ENCODE measurements at regions not wholly inside any gene's neighbourhood (a gene's known extent, or its start where the extent isn't known, plus 50 kb on each side); places are given as distances from the start of the nearest gene placed in this dataset.

DNA sequence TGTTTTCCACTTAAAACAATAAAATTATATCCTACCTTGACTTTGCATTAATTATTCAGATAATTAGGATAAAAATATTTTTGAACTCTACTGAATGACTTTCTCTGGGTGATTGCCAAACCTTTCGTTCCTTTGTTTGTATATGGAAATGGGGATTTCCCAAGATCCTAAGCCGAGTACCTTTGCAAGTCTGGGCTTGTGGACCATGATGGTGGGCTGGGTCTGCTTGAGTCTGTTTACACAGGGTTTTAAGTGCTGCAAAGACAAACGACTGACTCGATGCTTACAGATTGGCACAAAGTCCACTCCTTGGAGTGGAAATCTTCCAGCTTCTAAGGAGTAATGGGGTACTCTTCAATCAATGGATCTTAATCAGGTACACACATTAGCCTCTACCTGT is 659.5 kb downstream of the TSN start:
- TF ChIP-seq BRCA1 (IDR thresholded peaks at IDR 0.05; ENCODE audit: low read depth, low read length), result no peak
- TF ChIP-seq, protein P1, sequence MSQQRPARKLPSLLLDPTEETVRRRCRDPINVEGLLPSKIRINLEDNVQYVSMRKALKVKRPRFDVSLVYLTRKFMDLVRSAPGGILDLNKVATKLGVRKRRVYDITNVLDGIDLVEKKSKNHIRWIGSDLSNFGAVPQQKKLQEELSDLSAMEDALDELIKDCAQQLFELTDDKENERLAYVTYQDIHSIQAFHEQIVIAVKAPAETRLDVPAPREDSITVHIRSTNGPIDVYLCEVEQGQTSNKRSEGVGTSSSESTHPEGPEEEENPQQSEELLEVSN (IDR thresholded peaks at IDR 0.05), result no peak
- TF ChIP-seq SP2 (IDR thresholded peaks at IDR 0.05; ENCODE audit: low read length), result no peak
- no peak for TF ChIP-seq POLR2A (IDR thresholded peaks at IDR 0.05; ENCODE audit: control extremely low read depth in 1 of 2, low read depth in 2 of 2, low read length in 2 of 2)
- TF ChIP-seq, protein P2, sequence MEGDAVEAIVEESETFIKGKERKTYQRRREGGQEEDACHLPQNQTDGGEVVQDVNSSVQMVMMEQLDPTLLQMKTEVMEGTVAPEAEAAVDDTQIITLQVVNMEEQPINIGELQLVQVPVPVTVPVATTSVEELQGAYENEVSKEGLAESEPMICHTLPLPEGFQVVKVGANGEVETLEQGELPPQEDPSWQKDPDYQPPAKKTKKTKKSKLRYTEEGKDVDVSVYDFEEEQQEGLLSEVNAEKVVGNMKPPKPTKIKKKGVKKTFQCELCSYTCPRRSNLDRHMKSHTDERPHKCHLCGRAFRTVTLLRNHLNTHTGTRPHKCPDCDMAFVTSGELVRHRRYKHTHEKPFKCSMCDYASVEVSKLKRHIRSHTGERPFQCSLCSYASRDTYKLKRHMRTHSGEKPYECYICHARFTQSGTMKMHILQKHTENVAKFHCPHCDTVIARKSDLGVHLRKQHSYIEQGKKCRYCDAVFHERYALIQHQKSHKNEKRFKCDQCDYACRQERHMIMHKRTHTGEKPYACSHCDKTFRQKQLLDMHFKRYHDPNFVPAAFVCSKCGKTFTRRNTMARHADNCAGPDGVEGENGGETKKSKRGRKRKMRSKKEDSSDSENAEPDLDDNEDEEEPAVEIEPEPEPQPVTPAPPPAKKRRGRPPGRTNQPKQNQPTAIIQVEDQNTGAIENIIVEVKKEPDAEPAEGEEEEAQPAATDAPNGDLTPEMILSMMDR (IDR thresholded peaks at IDR 0.05; ENCODE audit: control extremely low read depth in 1 of 3, insufficient read depth in 1 of 3, low read depth in 1 of 3, low read length in 3 of 3), result no peak
- no peak for TF ChIP-seq EGR1 (IDR thresholded peaks at IDR 0.05; ENCODE audit: borderline replicate concordance, low read depth, low read length)
- no peak for TF ChIP-seq FOSL1 (IDR thresholded peaks at IDR 0.05; ENCODE audit: insufficient read depth, low read depth, low read length)
- no peak for TF ChIP-seq CTBP2 (IDR thresholded peaks at IDR 0.05; ENCODE audit: borderline replicate concordance, insufficient read depth, insufficient read length, low read length)
- TF ChIP-seq RAD21 (IDR thresholded peaks at IDR 0.05 in 1 of 2, conservative IDR thresholded peaks at IDR 0.05 in 1 of 2; ENCODE audit: low read depth in 2 of 2, low read length in 2 of 2), result no peak
- TF ChIP-seq, protein P3, sequence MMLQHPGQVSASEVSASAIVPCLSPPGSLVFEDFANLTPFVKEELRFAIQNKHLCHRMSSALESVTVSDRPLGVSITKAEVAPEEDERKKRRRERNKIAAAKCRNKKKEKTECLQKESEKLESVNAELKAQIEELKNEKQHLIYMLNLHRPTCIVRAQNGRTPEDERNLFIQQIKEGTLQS (IDR thresholded peaks at IDR 0.05; ENCODE audit: insufficient read depth, low read depth, low read length), result no peak
- no peak for TF ChIP-seq RFX5 (IDR thresholded peaks at IDR 0.05; ENCODE audit: borderline replicate concordance, low read depth, low read length)
